NB4 (cell line): ENCODE measurements at regions not wholly inside any gene's neighbourhood (a gene's known extent, or its start where the extent isn't known, plus 50 kb on each side); places are given as distances from the start of the nearest gene placed in this dataset.

ENCODE experiments used
- DNase-seq: peaks from one replicate; pipeline ENCODE4 v3.0.0; 2010; ENCODE audit warnings: low read depth
- H3K4me3 ChIP-seq: one replicate; pipeline ENCODE4 v1.5.1; 2011; ENCODE audit warnings: mild to moderate bottlenecking, low read depth, low read length, moderate library complexity
- MAX ChIP-seq: IDR thresholded peaks from 2 replicates; pipeline ENCODE4 v1.6.1; 2011; ENCODE audit warnings: low read depth, low read length
- MYC ChIP-seq: IDR thresholded peaks from 2 replicates; pipeline ENCODE4 v1.6.1; 2011; ENCODE audit warnings: low read depth, low read length
- POLR2A ChIP-seq: IDR thresholded peaks from 2 replicates; pipeline ENCODE4 v1.6.1; 2011; ENCODE audit warnings: mild to moderate bottlenecking; ENCODE audit not compliant: insufficient read length; ENCODE audit errors: extremely low read depth
- TF ChIP-seq, protein P1 (sequence below): IDR thresholded peaks from one replicate; pipeline ENCODE4 v1.5.1; 2012; ENCODE audit warnings: low read depth, low read length

- H3K4me3 ChIP-seq: no peak overlapping the region
- DNase-seq: no peak
- no peak for TF ChIP-seq POLR2A
- TF ChIP-seq MYC: no peak
- TF ChIP-seq, protein P1, sequence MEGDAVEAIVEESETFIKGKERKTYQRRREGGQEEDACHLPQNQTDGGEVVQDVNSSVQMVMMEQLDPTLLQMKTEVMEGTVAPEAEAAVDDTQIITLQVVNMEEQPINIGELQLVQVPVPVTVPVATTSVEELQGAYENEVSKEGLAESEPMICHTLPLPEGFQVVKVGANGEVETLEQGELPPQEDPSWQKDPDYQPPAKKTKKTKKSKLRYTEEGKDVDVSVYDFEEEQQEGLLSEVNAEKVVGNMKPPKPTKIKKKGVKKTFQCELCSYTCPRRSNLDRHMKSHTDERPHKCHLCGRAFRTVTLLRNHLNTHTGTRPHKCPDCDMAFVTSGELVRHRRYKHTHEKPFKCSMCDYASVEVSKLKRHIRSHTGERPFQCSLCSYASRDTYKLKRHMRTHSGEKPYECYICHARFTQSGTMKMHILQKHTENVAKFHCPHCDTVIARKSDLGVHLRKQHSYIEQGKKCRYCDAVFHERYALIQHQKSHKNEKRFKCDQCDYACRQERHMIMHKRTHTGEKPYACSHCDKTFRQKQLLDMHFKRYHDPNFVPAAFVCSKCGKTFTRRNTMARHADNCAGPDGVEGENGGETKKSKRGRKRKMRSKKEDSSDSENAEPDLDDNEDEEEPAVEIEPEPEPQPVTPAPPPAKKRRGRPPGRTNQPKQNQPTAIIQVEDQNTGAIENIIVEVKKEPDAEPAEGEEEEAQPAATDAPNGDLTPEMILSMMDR: no peak
- no peak for TF ChIP-seq MAX
Observed at GRCh38 chr10:8374334-8374733, 319.8 kb downstream of the GATA3 start.

DNA sequence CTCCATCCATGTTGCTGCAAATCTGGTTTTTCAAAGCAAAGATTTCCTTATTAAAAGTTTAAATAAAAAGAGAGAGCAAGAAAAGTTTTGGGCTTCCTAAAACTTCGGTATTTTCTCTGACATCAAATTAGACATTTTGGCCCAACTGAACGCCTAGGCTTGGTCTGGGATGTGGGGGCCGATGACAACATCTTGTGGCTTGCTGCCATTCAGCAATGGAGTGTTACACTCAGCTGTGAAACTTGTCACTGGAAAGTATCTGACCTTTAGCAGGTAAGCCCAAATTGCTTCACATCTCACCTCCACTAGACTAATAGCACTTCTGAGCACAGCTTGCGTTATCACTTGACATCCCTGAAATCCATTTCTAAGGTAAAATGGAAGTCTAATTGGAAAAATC lies 320.6 kb downstream of the GATA3 start:
- H3K4me3 ChIP-seq: no peak overlapping the region
- no peak for DNase-seq
- no peak for TF ChIP-seq POLR2A

GRCh38 chr10:8378198-8378983 lies 323.9 kb downstream of the GATA3 start:
- no peak overlapping the region for H3K4me3 ChIP-seq
- no peak for DNase-seq
- TF ChIP-seq MAX (no peak), POLR2A (no peak), MYC (no peak)
- TF ChIP-seq, protein P1: no peak

- no peak overlapping the region for H3K4me3 ChIP-seq
- DNase-seq: no peak
- TF ChIP-seq POLR2A: no peak
- TF ChIP-seq MAX: no peak
- TF ChIP-seq MYC: no peak
- TF ChIP-seq, protein P1: no peak
Observed at GRCh38 chr10:8379906-8380832, 325.7 kb downstream of the GATA3 start.

- H3K4me3 ChIP-seq: no peak overlapping the region
- TF ChIP-seq MAX: no peak
- TF ChIP-seq MYC: no peak
- no peak for TF ChIP-seq POLR2A
- TF ChIP-seq, protein P1: no peak
- DNase-seq: no peak
Observed at GRCh38 chr10:8380833-8381496, 326.5 kb downstream of the GATA3 start.
